ENCODE measurements at regions not wholly inside any gene's neighbourhood (a gene's known extent, or its start where the extent isn't known, plus 50 kb on each side); places are given as distances from the start of the nearest gene placed in this dataset.

GRCh38 chr11:115993590-115993989 lies 489.4 kb upstream of the CADM1 start:
- H3K4me1 ChIP-seq (ENCODE audit: control insufficient read depth, low read length) = no peaks in the 10 kb centered on the region
- H4K20me1 ChIP-seq (ENCODE audit: control insufficient read depth, insufficient read depth, low read depth, low read length) = no peaks in the 10 kb centered on the region
- no peak overlapping the region for H3K4me2 ChIP-seq (ENCODE audit: low read length)
- H3F3A ChIP-seq (ENCODE audit: control insufficient read depth, insufficient read depth) = no peaks in the 10 kb centered on the region
- no peaks in the 10 kb centered on the region for H3K36me3 ChIP-seq (ENCODE audit: control insufficient read depth, low read length)
- no peak overlapping the region for H3K4me3 ChIP-seq (ENCODE audit: low read length)
- no peaks in the 10 kb centered on the region for H3K9me3 ChIP-seq (ENCODE audit: control insufficient read depth, insufficient read depth, low read length)
- H3K27ac ChIP-seq (ENCODE audit: low read depth, low read length) = no peak overlapping the region
- H3K79me2 ChIP-seq (ENCODE audit: control insufficient read depth, low read length) = no peaks in the 10 kb centered on the region
- H3K27me3 ChIP-seq (ENCODE audit: control insufficient read depth, low read length) = no peaks in the 10 kb centered on the region; the same call in 1 of the 2 replicates
- TF ChIP-seq EZH2phosphoT487 (IDR thresholded peaks at IDR 0.05; ENCODE audit: borderline replicate concordance, low read length) = no peak
- no peaks in the 10 kb centered on the region for H3K9me2 ChIP-seq (replicated peaks; ENCODE audit: control insufficient read depth, low read length)

GRCh38 chr11:115990004-115990447 lies 485.8 kb upstream of the CADM1 start:
- no peaks in the 10 kb centered on the region for H3F3A ChIP-seq (ENCODE audit: control insufficient read depth, insufficient read depth)
- no peaks in the 10 kb centered on the region for H3K27me3 ChIP-seq (ENCODE audit: control insufficient read depth, low read length)
- no peaks in the 10 kb centered on the region for H3K4me1 ChIP-seq (ENCODE audit: control insufficient read depth, low read length)
- no peaks in the 10 kb centered on the region for H3K79me2 ChIP-seq (ENCODE audit: control insufficient read depth, low read length)
- no peak overlapping the region for H3K4me3 ChIP-seq (ENCODE audit: low read length)
- no peaks in the 10 kb centered on the region for H3K9me3 ChIP-seq (ENCODE audit: control insufficient read depth, insufficient read depth, low read length)
- no peaks in the 10 kb centered on the region for H3K36me3 ChIP-seq (ENCODE audit: control insufficient read depth, low read length)
- H3K27ac ChIP-seq (ENCODE audit: low read depth, low read length) = no peak overlapping the region
- H4K20me1 ChIP-seq (ENCODE audit: control insufficient read depth, insufficient read depth, low read depth, low read length) = no peaks in the 10 kb centered on the region
- TF ChIP-seq EZH2phosphoT487 (IDR thresholded peaks at IDR 0.05; ENCODE audit: borderline replicate concordance, low read length) = no peak
- TF ChIP-seq CTCF (IDR thresholded peaks at IDR 0.05; ENCODE audit: low read depth, low read length, poor library complexity, severe bottlenecking) = peak; percentile 72
- H3K4me2 ChIP-seq (ENCODE audit: low read length) = no peak overlapping the region
- no peaks in the 10 kb centered on the region for H3K9me2 ChIP-seq (replicated peaks; ENCODE audit: control insufficient read depth, low read length)

GRCh38 chr11:115985896-115986295 lies 481.7 kb upstream of the CADM1 start:
- H3K36me3 ChIP-seq (ENCODE audit: control insufficient read depth, low read length) = no peaks in the 10 kb centered on the region
- H4K20me1 ChIP-seq (ENCODE audit: control insufficient read depth, insufficient read depth, low read depth, low read length) = no peaks in the 10 kb centered on the region
- H3K27ac ChIP-seq (ENCODE audit: low read depth, low read length) = no peak overlapping the region
- no peaks in the 10 kb centered on the region for H3K9me3 ChIP-seq (ENCODE audit: control insufficient read depth, insufficient read depth, low read length)
- no peaks in the 10 kb centered on the region for H3K79me2 ChIP-seq (ENCODE audit: control insufficient read depth, low read length)
- no peak overlapping the region for H3K4me3 ChIP-seq (ENCODE audit: low read length)
- no peaks in the 10 kb centered on the region for H3K9me2 ChIP-seq (replicated peaks; ENCODE audit: control insufficient read depth, low read length)
- H3K4me2 ChIP-seq (ENCODE audit: low read length) = no peak overlapping the region
- H3K4me1 ChIP-seq (ENCODE audit: control insufficient read depth, low read length) = no peaks in the 10 kb centered on the region
- no peaks in the 10 kb centered on the region for H3F3A ChIP-seq (ENCODE audit: control insufficient read depth, insufficient read depth)
- TF ChIP-seq CTCF (IDR thresholded peaks at IDR 0.05; ENCODE audit: low read depth, low read length, poor library complexity, severe bottlenecking) (no peak), EZH2phosphoT487 (IDR thresholded peaks at IDR 0.05; ENCODE audit: borderline replicate concordance, low read length) (no peak)
- no peaks in the 10 kb centered on the region for H3K27me3 ChIP-seq (ENCODE audit: control insufficient read depth, low read length)

- Histone ChIP-seq H3K9me3 (ENCODE audit: control insufficient read depth, insufficient read depth, low read length) (no peaks in the 10 kb centered on the region), H3K4me2 (ENCODE audit: low read length) (no peak overlapping the region), H3K79me2 (ENCODE audit: control insufficient read depth, low read length) (no peaks in the 10 kb centered on the region), H3K27me3 (ENCODE audit: control insufficient read depth, low read length) (no peaks in the 10 kb centered on the region), H4K20me1 (ENCODE audit: control insufficient read depth, insufficient read depth, low read depth, low read length) (no peaks in the 10 kb centered on the region), H3K36me3 (ENCODE audit: control insufficient read depth, low read length) (no peaks in the 10 kb centered on the region), H3F3A (ENCODE audit: control insufficient read depth, insufficient read depth) (no peaks in the 10 kb centered on the region), H3K9me2 (replicated peaks; ENCODE audit: control insufficient read depth, low read length) (no peaks in the 10 kb centered on the region), H3K4me3 (ENCODE audit: low read length) (no peak overlapping the region), H3K27ac (ENCODE audit: low read depth, low read length) (no peak overlapping the region), H3K4me1 (ENCODE audit: control insufficient read depth, low read length) (no peaks in the 10 kb centered on the region)
- TF ChIP-seq CTCF (IDR thresholded peaks at IDR 0.05; ENCODE audit: low read depth, low read length, poor library complexity, severe bottlenecking) (no peak), EZH2phosphoT487 (IDR thresholded peaks at IDR 0.05; ENCODE audit: borderline replicate concordance, low read length) (no peak)
These were observed 480.0 kb upstream of the CADM1 start for GRCh38 chr11:115984228-115984627.

Data from DOHH2 (cell line).